Lung (tissue), 11 donors: ENCODE measurements at regions not wholly inside any gene's neighbourhood (a gene's known extent, or its start where the extent isn't known, plus 50 kb on each side); places are given as distances from the start of the nearest gene placed in this dataset.

ENCODE experiments used
- ATAC-seq: fragments of 200-7000 bp; cut with Tn5 transposase; one replicate; pipeline ENCODE4 v1.9.1; 2020; ENCODE audit warnings: moderate number of reproducible peaks; ENCODE audit not compliant: insufficient read depth, low FRiP score
- DNase-seq, 3 donors: peaks; one replicate each; pipeline ENCODE4 v3.0.0-alpha.2; 2013 to 2017
- H3K27ac ChIP-seq, 2 donors: one replicate each; pipeline ENCODE4 v1.5.1; 2013; ENCODE audit warnings: mild to moderate bottlenecking in 2 of 2, moderate library complexity in 2 of 2, control low read depth in 1 of 2, inconsistent platforms in 1 of 2, low read depth in 1 of 2, low read length in 1 of 2
- H3K27me3 ChIP-seq, 3 donors: one replicate each; pipeline ENCODE4 v1.5.1; 2013; ENCODE audit warnings: low read length in 2 of 3; ENCODE audit not compliant: control insufficient read depth in 3 of 3, insufficient read depth in 3 of 3
- H3K36me3 ChIP-seq, 4 donors: one replicate each; pipeline ENCODE4 v1.5.1; 2013; ENCODE audit warnings: low read length in 4 of 4, mild to moderate bottlenecking in 1 of 4, moderate library complexity in 1 of 4; ENCODE audit not compliant: control insufficient read depth in 4 of 4, insufficient read depth in 4 of 4
- H3K4me1 ChIP-seq, 5 donors: one replicate each; pipeline ENCODE4 v1.5.1; 2013; ENCODE audit warnings: low read length in 5 of 5, mild to moderate bottlenecking in 2 of 5, moderate library complexity in 1 of 5; ENCODE audit not compliant: control insufficient read depth in 5 of 5, insufficient read depth in 5 of 5
- H3K4me3 ChIP-seq: one replicate; pipeline ENCODE4 v1.5.1; 2013; ENCODE audit warnings: mild to moderate bottlenecking, control low read depth, moderate library complexity
- H3K9ac ChIP-seq, 2 donors: one replicate each; pipeline ENCODE4 v1.5.1; 2013; ENCODE audit warnings: low read length in 2 of 2, control low read depth in 1 of 2; ENCODE audit not compliant: insufficient read depth in 1 of 2
- H3K9me3 ChIP-seq, 4 donors: one replicate each; pipeline ENCODE4 v1.5.1; 2013; ENCODE audit warnings: low read length in 3 of 4, mild to moderate bottlenecking in 1 of 4, moderate library complexity in 1 of 4; ENCODE audit not compliant: control insufficient read depth in 4 of 4, insufficient read depth in 3 of 4
- WGBS, 2 donors: extraction: QIAGEN DNeasy Blood & Tissue Kit; methylation state at CpG; one replicate each; pipeline ENCODE4 v1.1.7; 2013; 5-methylcytosine and 5-hydroxymethylcytosine counted together
- TF ChIP-seq, protein P1 (sequence below): IDR thresholded peaks from 2 replicates; pipeline ENCODE4 v1.5.1; 2012; ENCODE audit warnings: mild to moderate bottlenecking; ENCODE audit errors: control extremely low read depth, extremely low read depth
- donor health status: control.
- donor health status: control.
- donor health status: Bipolar disorder and iron deficiency.
- donor health status: healthy.
- donor health status: DM: yes; HTN: yes; CAD: no.

DNA sequence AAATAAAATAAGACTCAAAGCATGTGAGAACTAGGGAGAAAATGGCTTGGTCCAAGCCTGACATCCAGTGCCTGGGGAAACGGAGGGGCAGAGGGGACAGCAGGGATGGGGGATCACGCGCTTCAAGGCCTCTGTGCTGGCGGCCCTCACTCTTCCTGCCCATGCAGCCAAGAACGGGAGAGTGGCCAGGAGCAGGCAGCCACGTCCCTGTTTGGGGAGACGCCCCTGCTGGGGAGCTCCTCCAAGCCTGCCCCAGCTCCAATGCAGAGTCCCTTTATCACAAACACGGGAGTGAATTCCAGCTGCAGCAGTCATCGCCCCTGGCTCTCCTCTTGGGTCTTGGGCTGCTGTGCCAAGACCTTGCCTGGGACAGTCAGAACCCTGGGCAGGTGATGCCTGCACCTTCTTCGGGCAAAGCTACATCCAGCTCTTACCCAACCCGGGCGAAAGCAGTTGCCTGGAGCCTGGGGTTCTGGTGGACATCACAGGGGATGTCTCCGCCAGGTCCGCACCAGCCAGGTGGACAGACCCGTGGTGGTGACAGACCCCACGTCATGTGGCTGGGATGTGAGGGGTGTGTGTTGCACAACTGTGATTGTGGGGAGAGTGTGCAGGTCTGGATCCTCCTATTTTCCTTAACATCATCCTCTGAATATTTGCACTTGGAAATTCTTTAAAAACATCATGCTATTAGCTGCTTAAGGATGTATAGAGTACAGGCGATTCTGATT, 1391.3 kb downstream of the BRD1 start:
- H3K4me1 ChIP-seq, result peaks cover 0 to 2% (median 0%) of the 10 kb centered on the region in 5 donors
- no peaks in the 10 kb centered on the region for H3K36me3 ChIP-seq
- ATAC-seq (no peak), DNase-seq (no peak)
- no peak overlapping the region for H3K9ac ChIP-seq
- no peak overlapping the region for H3K4me3 ChIP-seq
- H3K27ac ChIP-seq, result no peak overlapping the region
- 78 to 84% methylated on average over 17 of the region's 17 CpGs for WGBS, 2 donors
- peaks cover 0 to 8% (median 0%) of the 10 kb centered on the region in 3 donors for H3K27me3 ChIP-seq
- TF ChIP-seq, protein P1, sequence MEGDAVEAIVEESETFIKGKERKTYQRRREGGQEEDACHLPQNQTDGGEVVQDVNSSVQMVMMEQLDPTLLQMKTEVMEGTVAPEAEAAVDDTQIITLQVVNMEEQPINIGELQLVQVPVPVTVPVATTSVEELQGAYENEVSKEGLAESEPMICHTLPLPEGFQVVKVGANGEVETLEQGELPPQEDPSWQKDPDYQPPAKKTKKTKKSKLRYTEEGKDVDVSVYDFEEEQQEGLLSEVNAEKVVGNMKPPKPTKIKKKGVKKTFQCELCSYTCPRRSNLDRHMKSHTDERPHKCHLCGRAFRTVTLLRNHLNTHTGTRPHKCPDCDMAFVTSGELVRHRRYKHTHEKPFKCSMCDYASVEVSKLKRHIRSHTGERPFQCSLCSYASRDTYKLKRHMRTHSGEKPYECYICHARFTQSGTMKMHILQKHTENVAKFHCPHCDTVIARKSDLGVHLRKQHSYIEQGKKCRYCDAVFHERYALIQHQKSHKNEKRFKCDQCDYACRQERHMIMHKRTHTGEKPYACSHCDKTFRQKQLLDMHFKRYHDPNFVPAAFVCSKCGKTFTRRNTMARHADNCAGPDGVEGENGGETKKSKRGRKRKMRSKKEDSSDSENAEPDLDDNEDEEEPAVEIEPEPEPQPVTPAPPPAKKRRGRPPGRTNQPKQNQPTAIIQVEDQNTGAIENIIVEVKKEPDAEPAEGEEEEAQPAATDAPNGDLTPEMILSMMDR, result no peak
- no peaks in the 10 kb centered on the region for H3K9me3 ChIP-seq

DNA sequence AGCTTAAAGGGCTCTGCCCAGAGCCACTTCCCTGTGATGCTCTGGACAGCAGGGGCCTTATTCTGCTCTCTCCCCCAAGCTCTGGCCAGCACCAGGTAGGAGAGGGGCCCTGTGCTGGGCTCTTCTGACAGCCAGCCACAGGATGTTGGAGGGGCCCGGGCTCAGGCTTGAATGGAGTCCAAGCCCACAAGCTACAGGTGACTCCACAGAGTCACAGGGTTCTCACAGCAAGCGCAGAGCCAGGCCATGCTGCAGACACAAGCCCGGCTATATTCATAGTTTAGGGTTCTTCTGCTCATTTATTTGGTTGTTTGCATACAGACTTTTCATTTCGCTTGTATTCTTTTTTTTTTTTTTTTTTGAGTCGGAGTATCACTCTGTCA, 1392.8 kb downstream of the BRD1 start:
- no peak overlapping the region for H3K4me3 ChIP-seq
- no peak overlapping the region for H3K27ac ChIP-seq
- no peak for DNase-seq
- H3K9me3 ChIP-seq, result no peaks in the 10 kb centered on the region
- ATAC-seq, result no peak
- TF ChIP-seq, protein P1, result no peak
- peaks cover 0 to 6% (median 0%) of the 10 kb centered on the region in 3 donors for H3K27me3 ChIP-seq
- H3K36me3 ChIP-seq, result no peaks in the 10 kb centered on the region
- H3K4me1 ChIP-seq, result peaks cover 0 to 8% (median 4%) of the 10 kb centered on the region in 5 donors
- H3K9ac ChIP-seq, result no peak overlapping the region
- WGBS, 2 donors, result 87 to 88% methylated on average over 5 of the region's 5 CpGs

DNA sequence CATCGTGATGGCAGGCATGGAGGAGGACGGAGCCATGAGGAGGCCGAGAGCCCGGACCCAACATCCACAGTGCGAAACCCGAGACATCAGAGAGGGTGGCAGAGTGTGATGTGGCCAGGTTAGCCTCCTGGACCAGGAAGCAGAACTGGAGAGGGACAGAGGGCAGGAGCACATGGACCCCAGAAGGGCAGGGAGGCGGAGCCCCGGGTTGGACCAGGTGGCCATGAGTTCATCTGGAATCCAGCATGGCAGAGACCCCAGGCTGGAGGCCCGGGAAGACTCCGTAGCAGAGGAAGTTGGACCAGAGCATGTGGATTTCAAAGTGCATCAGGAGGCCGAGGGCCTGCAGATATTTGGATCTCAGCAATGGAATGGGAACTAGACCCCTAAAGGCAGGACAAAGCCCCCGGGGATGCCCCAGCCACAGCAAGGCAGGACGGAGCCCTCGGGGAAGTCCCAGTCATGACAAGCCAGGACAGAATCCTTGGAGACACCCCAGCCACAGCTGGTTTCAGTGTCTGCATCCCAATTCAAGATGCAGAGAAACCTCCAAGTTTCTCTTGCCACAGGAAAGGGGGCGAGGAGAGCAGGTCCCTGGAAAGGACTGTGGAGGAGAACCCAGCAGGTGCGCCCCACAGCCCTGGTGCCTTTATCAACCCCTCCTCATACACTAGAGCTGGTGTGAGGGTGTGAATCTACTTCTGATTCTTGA, 1393.4 kb downstream of the BRD1 start:
- 87 to 95% methylated on average over 16 of the region's 16 CpGs for WGBS, 2 donors
- Histone ChIP-seq H3K9ac (no peak overlapping the region), H3K4me1 (peaks cover 0 to 8% (median 4%) of the 10 kb centered on the region in 5 donors), H3K36me3 (no peaks in the 10 kb centered on the region), H3K4me3 (no peak overlapping the region), H3K27me3 (peaks cover 0 to 6% (median 0%) of the 10 kb centered on the region in 3 donors), H3K9me3 (no peaks in the 10 kb centered on the region), H3K27ac (no peak overlapping the region)
- TF ChIP-seq, protein P1, result no peak
- no peak for ATAC-seq
- no peak for DNase-seq
